ENCODE measurements at regions not wholly inside any gene's neighbourhood (a gene's known extent, or its start where the extent isn't known, plus 50 kb on each side); places are given as distances from the start of the nearest gene placed in this dataset.
"Not testable (repeated sequence)": the region's sequence is repeated elsewhere in the genome, so short reads cannot be mapped to it uniquely, and the experiment has no call there.

DNA sequence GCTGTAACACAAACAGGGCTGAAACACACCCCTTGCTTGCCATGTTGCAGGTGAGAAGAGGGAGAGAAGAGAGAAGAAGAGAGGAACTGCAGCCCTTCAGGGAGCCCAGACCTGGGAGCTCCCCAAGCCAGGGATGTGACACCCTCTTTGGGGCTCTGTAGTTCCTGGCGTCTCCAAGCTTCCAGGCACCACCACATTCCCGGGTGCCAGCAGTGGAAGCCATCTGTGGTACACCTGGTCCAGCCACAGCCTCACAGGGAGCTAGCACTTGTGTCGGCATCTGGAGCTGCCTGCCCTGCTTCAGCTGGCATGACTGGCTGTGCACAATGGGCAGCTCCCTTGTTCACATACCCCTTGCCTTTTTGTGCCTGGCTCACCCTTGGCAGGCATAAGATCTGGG is 182.1 kb downstream of the DEPDC1B start:
- DNase-seq (ENCODE audit: low read depth) = no peak

DNA sequence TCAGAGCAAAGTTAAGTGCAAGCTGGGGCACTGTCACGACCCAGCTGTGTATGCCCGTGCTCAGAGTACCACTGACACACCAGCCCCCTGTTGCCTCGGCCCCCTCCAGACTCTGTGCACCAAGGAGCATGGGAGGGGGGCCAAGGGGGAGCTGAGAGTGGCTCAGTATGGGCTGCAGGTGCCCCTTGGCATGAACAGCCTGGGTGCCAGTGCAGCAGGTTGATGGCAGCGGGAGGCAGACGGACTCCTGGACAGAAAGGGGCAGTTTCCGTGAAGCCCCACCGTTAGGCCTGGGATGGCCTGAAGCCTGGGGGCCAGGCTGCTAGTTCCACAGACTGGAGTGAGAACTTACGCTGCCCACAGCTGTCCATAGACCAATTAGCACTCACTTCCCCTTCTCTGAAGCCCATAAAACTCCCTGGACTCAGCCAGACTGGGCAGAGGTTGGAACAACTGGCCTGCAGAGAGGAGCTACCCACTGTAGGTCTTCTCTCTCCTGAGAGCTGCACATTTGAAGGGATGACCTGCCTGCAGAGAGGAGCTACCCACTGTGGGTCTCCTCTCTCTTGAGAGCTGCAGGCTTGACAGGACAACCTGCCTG is 182.8 kb downstream of the DEPDC1B start:
- no peak for DNase-seq (ENCODE audit: low read depth)

DNA sequence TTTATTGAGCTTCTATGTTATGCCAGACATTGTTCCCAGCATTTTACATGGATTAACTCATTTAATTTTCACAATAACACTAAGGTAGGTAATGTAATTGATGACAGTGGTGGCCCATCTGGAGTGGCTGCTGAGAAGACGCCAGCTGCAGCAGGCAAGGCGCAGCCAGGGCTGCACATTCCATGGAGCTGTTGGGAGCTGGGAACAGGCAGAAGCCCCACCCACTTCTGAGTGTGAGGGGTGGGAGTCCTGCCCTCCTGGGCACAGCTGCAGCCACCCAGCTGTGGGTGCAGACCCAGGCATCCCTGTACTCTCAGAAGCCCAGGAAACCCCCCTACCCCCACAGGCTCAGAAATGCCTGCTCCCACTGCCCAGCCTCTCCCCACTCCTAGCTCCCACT is 183.3 kb downstream of the DEPDC1B start:
- no peak for DNase-seq (ENCODE audit: low read depth)

DNA sequence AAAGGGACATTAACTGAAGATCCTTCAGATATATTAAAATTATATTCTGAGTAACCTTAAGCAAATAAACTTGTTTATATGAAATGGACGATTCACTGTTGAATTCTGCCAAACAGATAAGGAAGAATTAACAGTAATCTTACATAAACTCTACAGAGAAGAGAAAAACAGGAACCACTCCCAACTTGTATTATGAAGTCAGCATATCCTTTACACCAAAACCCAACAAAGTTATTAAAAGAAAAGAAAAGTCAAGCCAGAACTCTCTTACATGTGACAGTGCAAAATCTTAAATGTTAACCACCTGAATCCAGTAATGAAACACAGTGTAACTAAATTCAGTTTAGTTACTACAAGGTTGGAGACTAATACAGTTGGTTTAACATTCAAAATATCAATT is 185.8 kb downstream of the DEPDC1B start:
- no peak for DNase-seq (ENCODE audit: low read depth)

DNA sequence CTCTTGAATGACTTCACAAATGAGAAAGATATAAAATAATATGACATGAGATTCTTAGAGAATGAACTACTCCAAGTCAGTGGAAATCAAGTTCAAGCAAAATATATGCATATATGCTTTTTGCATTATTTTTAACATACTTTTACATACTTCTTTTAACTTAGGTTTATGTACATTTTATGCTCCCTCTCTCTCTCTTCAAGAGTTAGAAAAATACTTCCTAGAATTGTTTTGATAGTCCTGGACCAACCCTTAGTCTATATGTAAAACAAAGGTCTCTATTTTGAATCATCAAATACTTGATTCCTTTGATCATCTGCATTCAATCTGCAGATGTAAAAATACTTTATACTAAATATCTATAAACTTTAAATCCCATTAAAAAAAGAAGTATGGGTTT is 187.8 kb downstream of the DEPDC1B start:
- DNase-seq (ENCODE audit: low read depth) = no peak

DNA sequence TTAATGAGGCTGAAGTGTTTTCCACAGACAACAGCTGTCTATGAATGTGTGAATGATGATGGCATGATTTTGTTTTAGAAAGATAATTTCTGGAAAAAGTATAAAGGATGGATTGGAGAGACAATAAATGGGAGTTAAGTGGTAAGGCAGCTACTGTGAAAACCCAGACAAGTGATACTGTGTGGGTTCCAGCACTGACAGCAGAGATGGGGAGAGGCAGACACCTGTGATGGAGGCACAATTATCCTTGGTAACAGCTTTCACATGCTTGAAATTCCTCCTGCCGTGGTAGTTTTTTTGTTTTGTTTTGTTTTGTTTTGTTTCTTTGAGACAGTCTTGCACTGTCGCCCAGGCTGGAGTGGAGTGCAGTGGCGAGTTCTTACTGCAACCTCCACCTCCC is 189.3 kb downstream of the DEPDC1B start:
- DNase-seq (ENCODE audit: low read depth) = no peak

DNA sequence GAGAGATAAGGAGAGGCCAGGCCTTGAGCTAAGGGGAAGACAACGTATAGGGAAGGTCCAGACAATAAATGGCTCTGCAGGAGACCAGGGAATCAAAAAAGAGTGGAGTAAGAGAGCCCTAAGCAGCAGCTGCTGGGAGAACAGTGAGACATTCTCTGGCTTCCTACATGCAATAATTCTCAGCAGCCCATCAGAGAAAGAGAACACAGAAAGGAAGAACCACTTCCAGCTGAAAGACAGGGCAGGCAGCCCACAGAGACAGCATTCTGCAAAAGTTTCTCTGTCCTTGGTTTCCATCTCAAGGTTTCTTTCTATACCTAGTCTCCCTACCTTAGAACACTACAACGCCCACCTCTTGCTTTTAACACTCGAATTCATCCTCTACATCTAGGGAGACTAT is 189.9 kb downstream of the DEPDC1B start:
- DNase-seq (ENCODE audit: low read depth) = no peak

DNA sequence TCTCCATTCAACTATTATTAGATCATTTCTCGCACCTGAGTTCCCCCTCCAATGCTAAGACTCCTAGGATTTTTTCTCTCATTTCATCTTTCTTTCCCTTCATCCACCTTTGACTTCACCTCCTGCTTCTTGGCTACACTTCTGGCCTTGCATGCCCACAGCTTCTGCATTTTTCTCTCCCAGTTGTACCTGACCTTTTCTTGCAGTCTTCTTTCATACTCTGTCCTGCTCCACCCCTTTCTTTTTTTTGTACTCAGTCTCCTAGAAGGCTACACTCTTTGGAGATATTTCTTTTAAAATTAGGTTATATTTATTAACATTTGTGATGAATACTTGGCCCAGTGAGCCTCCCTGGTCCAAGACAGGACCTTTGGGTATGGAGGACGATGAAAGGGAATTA is 190.4 kb downstream of the DEPDC1B start:
- no peak for DNase-seq (ENCODE audit: low read depth)

DNA sequence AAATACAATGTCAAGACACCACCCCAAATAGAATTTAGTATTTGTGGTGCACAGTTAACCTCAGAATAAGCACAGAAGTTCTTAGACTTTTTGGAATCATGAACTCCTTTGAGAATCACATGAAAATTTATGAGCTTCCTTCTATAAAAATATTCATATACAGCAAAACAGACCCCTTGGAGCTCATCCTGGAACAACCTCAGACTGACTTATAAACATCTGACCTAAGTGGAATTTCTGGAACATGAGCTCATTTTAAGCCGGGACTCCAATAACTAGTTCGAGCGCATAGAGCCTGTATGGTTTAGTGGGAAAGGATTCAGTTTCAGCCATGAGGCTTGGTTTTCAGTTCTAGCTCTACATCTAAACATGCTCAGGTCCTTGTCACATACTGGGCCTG is 192.3 kb downstream of the DEPDC1B start:
- no peak for DNase-seq (ENCODE audit: low read depth)

DNA sequence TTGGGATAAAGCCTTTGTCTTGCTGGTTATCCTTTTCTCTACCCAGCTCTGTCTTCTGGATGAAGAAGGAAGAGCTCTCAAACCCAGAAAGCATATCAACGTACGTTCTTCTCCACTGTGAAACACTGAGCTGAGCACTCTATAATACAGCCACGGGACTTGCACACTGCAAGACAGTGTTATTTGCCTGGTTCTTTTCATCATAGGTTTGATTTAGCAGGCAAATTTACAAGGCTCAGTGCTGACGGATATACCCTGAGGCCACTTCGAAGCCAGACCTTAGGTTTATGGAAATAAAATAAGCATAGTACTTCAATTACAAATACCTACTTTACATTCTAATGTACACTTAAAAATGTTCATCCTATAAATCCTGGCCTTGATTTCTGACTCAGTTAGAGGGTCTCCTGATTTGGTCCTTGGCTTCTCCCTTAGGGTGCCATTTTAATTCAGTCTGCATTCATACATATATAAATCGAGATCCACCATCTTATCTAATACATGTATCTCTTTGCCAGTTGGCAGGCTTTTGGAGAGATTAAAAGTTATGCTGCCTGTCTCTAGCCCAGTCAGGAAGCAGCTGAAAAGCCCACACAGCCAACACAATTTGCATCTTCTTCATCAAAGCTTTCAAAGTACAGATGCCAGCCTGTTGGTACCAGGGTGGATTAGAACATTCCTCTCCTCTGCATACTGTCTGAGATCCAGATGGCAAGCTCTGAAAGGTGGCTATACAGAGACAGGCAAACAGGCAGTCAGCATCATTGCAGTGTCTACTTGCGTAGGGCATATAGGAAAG is 194.4 kb downstream of the DEPDC1B start:
- no peak for DNase-seq (ENCODE audit: low read depth)

DNA sequence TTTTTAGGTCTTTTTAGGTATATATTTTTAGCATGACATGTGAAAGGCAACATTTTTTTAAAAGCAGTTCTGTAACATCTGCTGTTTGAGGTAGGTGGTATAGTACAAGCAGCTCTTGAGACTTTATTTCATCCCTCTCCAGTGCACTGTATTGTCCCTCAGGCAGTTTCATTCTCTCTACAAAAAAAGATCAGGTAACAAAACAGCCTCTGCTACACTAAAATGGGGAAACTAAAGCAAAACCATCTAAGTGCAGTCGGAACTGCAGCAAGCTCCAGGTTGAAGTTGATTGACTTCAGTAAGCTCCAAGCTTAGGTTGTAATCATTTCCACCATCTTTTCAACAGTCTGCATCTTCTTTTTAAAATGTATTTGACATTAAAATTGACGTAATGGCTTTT is 195.6 kb downstream of the DEPDC1B start:
- no peak for DNase-seq (ENCODE audit: low read depth)

DNA sequence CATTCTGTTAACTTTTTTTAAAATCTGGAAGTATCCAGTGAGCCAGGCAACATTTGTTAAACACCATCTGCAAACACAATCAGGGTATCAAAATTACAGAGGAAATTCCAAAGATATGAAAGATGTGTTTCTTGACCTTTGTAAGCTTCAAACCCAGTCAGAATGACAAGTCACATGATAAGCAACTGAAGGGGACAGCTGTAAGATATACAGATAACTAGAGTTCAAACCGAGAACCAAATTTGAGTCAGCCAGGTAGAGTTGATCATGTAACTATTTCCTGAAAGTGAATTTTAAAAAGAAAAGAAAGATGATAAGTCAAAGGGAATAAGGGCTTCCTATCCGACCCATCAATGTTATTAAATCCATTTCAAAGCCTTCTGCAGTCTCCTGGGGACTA is 196.2 kb downstream of the DEPDC1B start:
- DNase-seq (ENCODE audit: low read depth) = no peak

DNA sequence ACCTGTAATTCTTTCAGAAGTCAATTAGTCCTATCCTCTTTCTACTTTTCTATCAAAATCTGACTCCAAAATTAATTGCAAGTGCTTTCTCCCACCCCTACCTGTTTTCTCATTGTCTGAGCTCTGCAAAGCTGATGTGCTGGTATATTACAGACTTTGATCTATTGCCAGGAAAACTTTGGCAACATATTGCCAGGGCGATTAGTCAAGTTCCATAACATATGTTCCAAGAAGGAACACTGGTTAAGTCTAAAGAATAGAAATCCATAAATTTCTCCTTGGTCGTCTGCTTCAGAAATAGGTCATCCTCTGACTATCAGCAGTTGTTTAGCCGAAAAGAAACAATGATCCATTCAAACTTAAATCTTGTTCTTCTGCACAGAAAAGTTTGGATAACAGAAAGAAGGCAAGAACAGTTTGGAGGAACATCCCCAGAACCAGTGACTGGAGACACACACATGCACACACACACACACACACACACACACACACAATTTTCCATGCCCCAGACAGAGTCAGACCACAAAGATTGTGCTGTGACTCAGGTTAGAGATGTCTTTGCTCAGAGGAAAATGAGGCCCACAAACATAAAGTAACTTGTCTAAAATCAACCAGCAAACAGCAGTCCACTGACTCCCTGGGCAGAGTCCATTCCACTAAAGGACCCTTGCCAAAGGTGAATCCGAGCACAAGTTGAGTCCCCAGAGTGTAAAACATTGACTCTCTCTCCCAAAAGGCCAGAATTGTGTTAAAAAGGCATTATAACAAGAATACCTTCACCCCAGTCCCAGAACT is 202.1 kb downstream of the DEPDC1B start:
- no peak for DNase-seq (ENCODE audit: low read depth)

DNA sequence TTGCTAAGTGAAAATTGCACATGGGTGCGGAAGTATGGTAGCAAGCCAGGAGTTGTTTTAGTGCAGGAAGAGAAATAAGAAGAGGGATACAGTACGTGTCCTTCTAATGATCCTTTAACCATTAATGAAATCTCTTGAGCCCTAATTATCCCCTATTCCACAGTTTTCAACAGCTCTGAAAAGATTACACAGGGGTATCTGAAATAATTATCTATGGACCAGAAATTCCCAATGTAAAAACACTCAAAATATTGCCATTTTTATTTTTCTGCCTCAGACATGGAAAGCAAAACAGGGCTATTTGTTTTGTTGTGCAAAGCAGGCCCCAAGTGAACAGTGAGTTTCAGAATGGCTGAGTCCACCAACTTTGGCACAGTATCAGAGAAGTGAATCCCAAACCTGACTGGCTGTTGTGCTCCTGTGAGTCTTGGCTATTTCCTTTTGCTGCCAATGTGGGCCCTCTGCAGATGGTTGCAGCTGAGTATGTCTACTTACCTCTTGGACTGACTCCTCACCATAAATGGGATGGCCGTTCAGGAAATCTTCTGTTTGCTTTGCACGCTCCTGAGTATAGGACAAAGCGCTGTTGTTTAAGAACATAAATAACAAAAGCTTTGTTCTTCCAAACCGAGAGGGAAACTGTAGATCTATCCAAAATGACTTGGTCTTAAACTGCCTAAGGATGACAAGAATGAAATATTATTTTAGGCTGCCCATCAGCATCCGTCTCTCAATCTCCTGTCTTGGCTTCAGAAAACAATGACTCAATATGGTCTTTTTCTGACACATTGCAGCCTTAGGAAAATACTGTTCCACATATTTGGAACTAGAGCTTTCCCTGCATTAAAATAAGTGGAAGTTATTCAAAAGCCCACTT is 204.1 kb downstream of the DEPDC1B start:
- no peak for DNase-seq (ENCODE audit: low read depth)

DNA sequence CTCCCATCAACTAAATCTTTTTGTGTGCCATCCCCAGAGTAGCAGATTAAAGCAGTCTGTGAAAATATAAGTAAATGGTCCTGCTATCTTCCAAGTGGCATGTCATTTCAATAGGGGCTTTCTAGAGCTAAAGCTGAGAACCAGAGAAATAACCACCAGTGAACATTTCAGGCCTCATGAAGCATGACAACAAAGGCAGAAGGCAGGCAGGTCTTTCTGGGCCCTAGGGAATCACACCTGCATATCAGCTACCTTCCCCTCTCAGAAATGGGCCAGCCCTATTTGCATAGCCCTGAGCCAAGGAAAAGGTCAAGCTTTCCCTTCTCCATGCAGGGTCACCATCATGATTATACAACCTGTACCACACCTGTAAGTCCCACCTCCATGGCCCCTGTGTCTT is 205.3 kb downstream of the DEPDC1B start:
- DNase-seq (ENCODE audit: low read depth) = no peak

DNA sequence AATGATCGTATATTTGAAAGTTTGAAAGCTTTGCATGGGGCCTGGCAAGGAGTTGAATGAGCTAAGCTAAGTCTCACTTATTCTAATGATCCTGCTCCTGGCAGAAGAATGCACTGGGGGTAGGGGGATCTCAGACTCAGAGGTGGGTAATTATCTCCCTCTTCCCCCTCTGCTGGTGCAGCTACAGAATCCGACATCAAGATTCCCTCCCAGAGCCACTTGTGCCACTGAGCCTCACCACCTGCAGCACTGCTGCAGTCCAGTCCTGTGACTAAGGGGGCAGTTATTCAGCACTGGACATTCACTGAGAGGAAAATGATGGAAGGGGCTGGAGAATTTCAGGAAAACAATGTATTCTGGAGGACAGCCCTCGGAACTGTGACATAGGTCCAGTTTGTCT is 205.8 kb downstream of the DEPDC1B start:
- no peak for DNase-seq (ENCODE audit: low read depth)

DNA sequence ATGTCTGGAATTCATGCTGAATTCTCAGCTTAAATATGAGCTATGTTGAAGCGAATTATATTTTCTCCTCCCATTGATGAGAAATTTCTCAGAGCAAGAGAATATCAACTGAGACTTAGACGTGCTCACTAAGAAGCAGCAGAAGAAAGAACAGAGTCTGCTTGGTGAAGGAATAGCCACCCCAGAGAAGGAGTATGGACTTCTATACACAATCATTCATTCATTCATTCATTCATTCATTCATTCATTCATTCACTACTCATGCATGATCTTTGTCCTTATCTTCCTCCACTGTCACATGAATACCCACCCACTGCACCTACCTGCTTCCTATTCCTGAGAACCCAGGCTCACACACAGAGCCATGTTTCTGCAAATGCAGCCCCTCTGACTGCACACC is 206.6 kb downstream of the DEPDC1B start:
- no peak for DNase-seq (ENCODE audit: low read depth)

DNA sequence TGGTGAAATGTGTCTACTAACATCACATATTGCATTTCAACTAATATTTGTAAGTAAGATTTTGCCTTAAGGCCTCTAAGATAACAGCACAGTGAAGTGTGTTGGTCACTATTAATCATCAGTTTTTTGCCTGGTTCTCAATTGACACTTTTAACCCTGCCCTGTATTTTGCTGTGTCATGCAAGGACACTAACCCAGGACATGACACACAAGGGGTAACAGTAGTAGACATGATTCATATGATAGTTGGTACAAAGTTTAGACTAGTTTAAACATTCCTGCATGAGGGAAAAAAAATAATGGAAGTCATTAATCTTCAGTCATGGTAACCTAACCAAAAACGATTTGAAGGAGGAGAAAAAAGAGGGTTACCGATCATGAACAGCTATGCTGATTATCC is 207.0 kb downstream of the DEPDC1B start:
- DNase-seq (ENCODE audit: low read depth) = no peak

DNA sequence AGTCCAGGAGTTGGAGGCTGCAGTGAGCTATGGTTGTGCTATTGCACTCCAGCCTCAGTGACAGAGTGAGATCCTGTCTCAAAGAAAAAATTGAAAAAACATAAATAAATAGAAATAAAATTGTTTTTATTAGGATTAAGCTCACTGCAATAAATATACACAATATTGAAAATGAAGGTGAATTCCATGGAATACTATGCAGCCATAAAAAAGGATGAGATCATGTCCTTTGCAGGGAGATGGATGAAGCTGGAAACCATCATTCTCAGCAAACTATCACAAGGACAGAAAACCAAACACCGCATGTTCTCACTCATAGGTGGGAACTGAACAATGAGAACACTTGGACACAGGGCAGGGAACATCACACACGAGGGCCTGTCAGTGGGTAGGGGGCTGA is 207.6 kb downstream of the DEPDC1B start:
- DNase-seq (ENCODE audit: low read depth) = not testable (repeated sequence)

DNA sequence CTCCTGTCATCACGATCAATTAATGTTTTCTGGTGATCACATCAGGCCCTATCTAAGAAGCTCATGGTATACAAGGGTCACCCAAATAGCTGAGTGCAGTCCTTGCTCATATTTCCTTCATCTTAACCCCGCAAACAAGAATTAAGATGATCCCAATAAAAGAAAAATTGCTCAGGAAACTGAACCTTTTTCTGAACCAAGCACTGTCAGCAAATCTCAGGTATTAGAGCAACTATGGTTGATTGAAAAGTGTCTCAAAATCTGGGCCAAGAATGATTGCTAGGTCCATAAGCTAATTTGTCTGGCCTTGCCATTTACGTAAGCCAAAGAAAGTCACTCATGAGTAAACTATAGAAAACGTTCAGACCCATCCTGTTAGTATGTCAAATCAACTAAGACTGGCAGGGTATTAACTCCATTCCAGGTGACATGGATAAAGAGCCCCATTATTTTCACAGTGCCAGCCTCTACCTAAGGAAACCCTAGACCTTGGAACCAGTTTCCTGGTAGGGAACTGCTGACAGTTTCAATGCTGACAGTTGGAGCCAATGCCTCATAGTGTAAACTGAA is 209.3 kb downstream of the DEPDC1B start:
- no peak for DNase-seq (ENCODE audit: low read depth)

DNA sequence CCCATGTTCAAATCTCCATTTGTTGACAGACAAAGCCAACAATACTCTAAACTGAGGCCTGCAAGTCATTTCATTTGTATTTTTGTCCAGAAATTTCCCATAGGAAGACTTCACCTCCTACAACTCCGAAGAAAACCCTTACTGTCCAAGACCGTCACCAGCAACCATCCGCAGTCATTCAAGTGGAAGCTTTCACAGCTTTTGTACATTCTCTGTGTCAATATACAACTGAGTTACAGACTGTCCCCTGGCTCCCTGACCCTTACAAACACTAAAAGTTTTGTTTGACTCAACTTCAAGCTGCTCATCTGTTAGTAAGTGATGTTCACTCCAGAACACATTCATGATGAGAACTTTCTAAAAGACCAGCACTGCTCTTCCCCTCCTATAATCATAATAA is 210.1 kb downstream of the DEPDC1B start:
- no peak for DNase-seq (ENCODE audit: low read depth)

DNA sequence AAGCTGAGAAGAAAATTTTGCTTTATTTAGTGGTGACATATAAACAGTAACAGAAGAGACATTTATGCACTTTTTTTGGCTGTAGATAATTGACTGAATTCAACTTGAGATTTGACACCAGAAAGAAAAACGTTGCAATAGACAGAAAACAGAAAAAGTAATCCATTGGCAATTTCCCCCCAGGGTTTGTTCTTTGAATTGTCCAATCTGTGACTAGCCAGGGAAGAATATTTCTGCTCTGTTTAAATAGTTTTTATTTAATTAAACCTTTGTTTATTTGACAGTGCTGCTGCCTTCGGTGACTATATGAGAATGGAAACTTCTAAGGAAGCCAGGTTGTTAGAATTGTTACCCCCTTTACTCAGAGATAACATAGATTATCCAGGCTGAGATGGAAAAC is 210.6 kb downstream of the DEPDC1B start:
- DNase-seq (ENCODE audit: low read depth) = no peak
